HL-60 (cell line): ENCODE measurements at regions not wholly inside any gene's neighbourhood (a gene's known extent, or its start where the extent isn't known, plus 50 kb on each side); places are given as distances from the start of the nearest gene placed in this dataset.

Experiments
- CTCF ChIP-seq: IDR thresholded peaks from one replicate; pipeline ENCODE4 v1.5.1; 2011; ENCODE audit warnings: low read length, control low read depth, inconsistent platforms; ENCODE audit not compliant: insufficient read depth
- GABPA ChIP-seq: IDR thresholded peaks from 2 replicates; pipeline ENCODE4 v1.6.1; 2012; ENCODE audit warnings: low read depth
- POLR2AphosphoS5 ChIP-seq: IDR thresholded peaks from 2 replicates; pipeline ENCODE4 v1.6.1; 2012; ENCODE audit warnings: low read depth
- REST ChIP-seq: IDR thresholded peaks from 2 replicates; pipeline ENCODE4 v1.6.1; 2012; ENCODE audit warnings: low read depth; ENCODE audit not compliant: insufficient replicate concordance
- SPI1 ChIP-seq: IDR thresholded peaks from 2 replicates; pipeline ENCODE4 v1.6.1; 2012; ENCODE audit warnings: low read depth, mild to moderate bottlenecking, borderline replicate concordance

DNA sequence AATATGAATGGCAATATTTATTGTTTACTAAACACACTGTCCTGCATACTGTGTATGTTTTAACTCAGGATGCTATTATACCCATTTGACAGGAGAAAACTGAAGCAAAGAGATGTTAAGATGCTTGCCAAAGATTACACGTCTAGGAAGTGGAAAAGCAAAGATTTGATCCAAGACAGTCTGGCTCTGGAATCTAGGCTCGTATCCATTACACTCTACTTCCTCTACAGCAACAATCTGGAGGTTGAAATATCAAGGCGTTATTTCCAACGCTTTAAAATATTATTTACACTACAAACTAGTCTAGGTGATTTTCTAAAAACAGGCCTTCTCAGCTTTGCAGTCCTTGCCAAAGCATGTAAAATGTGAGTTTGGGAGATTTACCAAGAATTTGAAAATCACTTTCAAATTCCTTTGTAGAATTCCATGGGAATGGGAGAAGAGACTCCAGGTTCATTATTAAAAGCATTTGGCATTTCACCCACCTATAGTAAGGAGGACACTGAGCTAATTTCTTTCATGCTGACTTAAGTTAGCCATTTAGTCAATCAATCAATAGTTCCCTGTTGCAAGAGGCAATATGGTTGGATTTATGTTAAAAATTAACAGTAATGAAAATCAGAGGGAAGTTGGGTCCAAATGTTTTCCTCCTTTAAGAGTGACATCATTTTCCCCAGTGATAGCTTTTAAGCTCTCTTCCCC, 356.3 kb upstream of the SMARCA2 start:
- TF ChIP-seq POLR2AphosphoS5 (no peak), REST (no peak), CTCF (no peak), SPI1 (no peak), GABPA (no peak)
